ENCODE measurements at regions not wholly inside any gene's neighbourhood (a gene's known extent, or its start where the extent isn't known, plus 50 kb on each side); places are given as distances from the start of the nearest gene placed in this dataset.
"Not testable (repeated sequence)": the region's sequence is repeated elsewhere in the genome, so short reads cannot be mapped to it uniquely, and the experiment has no call there.

DNA sequence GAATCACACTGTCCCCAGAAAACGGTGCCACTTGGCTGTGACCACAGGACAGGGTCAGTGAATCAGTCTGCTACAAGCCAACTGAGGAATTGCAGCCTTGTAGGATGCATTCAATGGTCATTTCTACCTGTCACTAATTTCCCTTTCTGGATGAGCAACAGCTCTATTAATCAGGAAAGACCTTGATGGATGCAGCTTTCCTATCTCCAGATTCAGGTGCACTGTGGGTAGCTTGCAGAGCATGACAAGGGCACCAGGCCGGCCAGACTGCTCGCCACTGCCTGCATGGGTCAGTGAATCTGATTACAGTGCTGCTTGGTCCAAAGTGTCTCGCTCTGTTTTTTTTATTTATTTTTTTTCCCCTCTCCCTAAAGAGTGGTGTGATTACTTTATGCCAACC is 506.8 kb upstream of the AUTS2 start:
- no peaks in the 10 kb centered on the region for H3K4me1 Mint-ChIP-seq
- no peaks in the 10 kb centered on the region for H3K27me3 Mint-ChIP-seq
- no peaks in the 10 kb centered on the region for H3K36me3 Mint-ChIP-seq
- H3K9me3 Mint-ChIP-seq, result peaks cover 17% of the 10 kb centered on the region
- no peak overlapping the region for H3K4me3 Mint-ChIP-seq
- no peak overlapping the region for H3K27ac Mint-ChIP-seq

DNA sequence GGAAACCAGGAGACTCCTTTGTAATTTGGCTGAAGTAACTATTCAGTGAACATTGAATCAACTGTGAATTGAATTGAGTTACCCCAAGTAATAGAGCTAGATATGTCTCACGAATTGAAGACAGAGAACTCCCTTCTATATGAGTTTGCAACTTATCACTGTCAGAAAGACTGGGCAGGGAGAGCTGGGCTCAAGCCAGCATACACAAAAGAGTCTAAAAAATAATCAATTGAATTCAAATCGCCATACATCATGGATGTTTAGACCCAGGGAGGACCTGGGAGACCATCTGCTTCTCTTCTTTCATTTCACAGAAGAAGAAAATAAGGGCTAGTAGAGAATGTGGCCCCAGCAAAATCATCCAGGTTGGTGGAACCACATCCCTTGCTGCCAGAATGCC is 503.1 kb upstream of the AUTS2 start:
- H3K36me3 Mint-ChIP-seq, result no peaks in the 10 kb centered on the region
- peaks cover 22% of the 10 kb centered on the region for H3K9me3 Mint-ChIP-seq
- no peak overlapping the region for H3K4me3 Mint-ChIP-seq
- no peaks in the 10 kb centered on the region for H3K4me1 Mint-ChIP-seq
- H3K27ac Mint-ChIP-seq, result no peak overlapping the region
- H3K27me3 Mint-ChIP-seq, result no peaks in the 10 kb centered on the region

DNA sequence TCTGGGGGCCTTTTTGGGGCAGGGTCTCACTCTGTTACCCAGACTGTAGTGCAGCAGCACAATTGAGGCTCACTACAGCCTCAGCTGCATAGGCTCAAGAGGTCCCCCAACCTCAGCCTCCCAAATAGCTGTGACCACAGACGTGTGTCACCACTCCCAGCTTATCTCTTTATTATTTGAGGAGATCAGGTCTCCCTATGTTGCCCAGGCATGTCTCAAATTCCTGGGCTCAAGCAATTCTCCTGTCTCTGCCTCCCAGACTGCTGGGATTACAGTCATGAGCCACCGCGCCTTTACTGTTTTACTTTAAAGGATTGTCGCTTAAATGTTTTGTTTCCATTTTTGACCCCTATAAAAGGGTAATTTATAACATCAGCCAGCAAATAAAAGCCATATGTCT is 502.6 kb upstream of the AUTS2 start:
- no peaks in the 10 kb centered on the region for H3K4me1 Mint-ChIP-seq
- H3K27ac Mint-ChIP-seq, result no peak overlapping the region
- H3K27me3 Mint-ChIP-seq, result no peaks in the 10 kb centered on the region
- H3K4me3 Mint-ChIP-seq, result no peak overlapping the region
- H3K9me3 Mint-ChIP-seq, result peaks cover 22% of the 10 kb centered on the region
- H3K36me3 Mint-ChIP-seq, result no peaks in the 10 kb centered on the region

DNA sequence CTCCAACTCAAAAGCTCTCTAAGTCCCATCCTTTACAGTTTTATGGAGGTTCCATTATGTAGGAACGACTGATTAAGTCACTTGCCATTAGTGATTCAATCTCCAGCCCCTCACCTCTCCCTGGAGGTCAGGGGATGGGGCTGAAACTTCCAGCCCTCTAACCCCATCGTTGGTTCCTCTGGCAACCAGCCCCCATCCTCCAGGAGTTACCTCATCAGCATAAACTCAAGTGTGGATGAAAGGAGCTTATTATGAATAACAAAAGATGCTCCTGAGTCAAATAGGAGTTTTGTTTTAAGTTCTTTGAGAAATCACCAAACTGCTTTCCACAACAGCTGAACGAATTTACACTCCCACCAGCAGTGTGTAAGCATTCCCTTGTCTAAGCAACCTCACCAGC is 494.3 kb upstream of the AUTS2 start:
- peaks cover 1% of the 10 kb centered on the region for H3K27me3 Mint-ChIP-seq
- no peaks in the 10 kb centered on the region for H3K4me1 Mint-ChIP-seq
- no peak overlapping the region for H3K4me3 Mint-ChIP-seq
- no peak overlapping the region for H3K27ac Mint-ChIP-seq
- peaks cover 9% of the 10 kb centered on the region for H3K9me3 Mint-ChIP-seq
- H3K36me3 Mint-ChIP-seq, result no peaks in the 10 kb centered on the region

DNA sequence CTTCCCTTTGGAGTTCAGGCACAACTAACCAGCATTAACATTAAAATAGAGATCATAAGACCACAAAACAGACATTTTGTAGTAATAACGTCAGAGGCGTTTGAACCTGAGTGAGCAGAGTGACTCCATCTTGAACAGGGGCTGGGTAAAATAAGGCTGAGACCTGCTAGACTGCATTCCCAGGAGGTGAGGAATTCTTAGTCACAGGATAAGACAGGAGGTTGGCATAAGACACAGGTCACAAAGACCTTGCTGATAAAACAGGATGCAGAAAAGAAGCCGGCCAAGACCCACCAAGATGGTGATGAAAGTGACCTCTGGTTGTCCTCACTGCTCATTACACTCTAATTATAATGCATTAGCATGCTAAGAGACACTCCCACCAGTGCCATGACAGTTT is 493.2 kb upstream of the AUTS2 start:
- Mint-ChIP-seq H3K4me1 (no peaks in the 10 kb centered on the region), H3K36me3 (no peaks in the 10 kb centered on the region), H3K27me3 (peaks cover 1% of the 10 kb centered on the region), H3K9me3 (peaks cover 5% of the 10 kb centered on the region), H3K27ac (no peak overlapping the region), H3K4me3 (no peak overlapping the region)

DNA sequence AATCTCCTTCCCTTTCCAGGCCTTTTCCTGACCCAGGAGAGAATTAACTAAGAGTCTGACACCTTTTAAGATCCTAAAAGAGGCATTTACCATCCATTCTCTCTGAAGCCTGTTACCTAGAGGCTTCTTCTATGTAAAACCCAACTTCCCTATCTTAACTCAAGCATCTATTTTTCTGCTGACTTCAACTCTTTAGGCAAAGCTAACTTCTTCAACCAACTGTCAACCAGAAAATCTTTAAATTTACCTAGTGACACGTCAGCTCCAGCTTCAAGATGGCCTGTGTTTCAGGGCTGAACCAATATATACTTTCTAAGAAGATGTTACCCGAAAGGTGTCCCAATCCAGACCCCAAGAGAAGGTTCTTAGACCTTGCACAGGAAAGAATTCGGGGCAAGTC is 492.3 kb upstream of the AUTS2 start:
- Mint-ChIP-seq H3K27me3 (peaks cover 1% of the 10 kb centered on the region), H3K27ac (no peak overlapping the region), H3K9me3 (peaks cover 5% of the 10 kb centered on the region), H3K36me3 (no peaks in the 10 kb centered on the region), H3K4me3 (no peak overlapping the region), H3K4me1 (no peaks in the 10 kb centered on the region)

DNA sequence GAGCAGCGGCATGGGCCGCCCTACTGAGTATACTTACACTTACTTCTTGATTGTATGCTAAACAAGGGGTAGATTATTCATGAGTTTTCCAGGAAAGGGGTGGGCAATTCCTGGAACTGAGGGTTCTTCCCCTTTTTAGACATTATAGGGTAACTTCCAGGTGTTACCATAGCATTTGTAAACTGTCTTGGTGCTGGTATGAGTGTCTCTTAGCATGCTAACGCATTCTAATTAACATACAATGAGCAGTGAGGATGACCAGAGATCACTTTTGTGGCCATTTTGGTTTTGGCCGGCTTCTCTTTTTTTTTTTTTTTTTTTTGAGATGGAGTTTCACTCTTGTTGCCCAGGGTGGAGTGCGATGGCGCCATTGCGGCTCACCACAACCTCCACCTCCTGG is 491.8 kb upstream of the AUTS2 start:
- H3K4me3 Mint-ChIP-seq, H3K9me3 Mint-ChIP-seq, H3K4me1 Mint-ChIP-seq, H3K36me3 Mint-ChIP-seq, H3K27me3 Mint-ChIP-seq, H3K27ac Mint-ChIP-seq: not testable (repeated sequence)

DNA sequence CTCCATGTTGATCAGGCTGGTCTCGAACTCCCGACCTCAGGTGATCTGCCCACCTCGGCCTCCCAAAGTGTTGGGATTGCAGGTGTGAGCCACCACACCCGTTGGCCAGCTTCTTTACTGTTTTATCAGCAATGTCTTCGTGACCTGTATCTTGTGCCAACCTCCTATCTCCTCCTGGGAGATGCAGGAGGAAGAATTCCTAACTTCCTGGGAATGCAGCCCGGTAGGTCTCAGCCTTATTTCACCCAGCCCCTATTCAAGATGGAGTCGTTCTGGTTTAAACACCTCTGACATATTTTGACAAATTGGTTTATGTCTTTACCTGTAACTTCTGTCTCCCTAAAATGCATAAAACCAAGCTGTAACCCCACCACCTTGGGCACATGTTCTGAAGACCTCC is 491.3 kb upstream of the AUTS2 start:
- not testable (repeated sequence) for H3K4me3 Mint-ChIP-seq, H3K36me3 Mint-ChIP-seq, H3K27ac Mint-ChIP-seq, H3K4me1 Mint-ChIP-seq, H3K9me3 Mint-ChIP-seq, H3K27me3 Mint-ChIP-seq

DNA sequence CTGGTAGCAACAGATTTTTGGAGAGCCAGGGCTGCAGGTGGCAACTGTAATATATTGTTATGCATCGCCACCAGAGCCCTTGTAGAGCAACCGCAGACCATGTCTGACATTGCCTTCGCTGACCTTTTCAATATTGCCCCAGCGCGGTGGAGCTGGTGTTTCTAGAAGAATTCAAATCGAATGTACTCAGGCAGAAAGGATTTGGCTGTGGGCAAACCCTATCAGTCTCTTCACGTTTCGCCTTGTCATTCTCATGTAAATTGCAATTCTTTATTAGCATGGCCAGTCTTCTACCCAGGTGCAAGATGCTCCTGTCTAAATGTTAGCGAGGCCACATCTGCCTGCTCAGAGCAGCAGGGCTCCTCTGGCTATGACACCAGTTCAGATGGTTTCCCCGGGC is 490.2 kb upstream of the AUTS2 start:
- Mint-ChIP-seq H3K4me1 (no peaks in the 10 kb centered on the region), H3K27me3 (peaks cover 1% of the 10 kb centered on the region), H3K4me3 (no peak overlapping the region), H3K9me3 (peaks cover 5% of the 10 kb centered on the region), H3K27ac (no peak overlapping the region), H3K36me3 (no peaks in the 10 kb centered on the region)

DNA sequence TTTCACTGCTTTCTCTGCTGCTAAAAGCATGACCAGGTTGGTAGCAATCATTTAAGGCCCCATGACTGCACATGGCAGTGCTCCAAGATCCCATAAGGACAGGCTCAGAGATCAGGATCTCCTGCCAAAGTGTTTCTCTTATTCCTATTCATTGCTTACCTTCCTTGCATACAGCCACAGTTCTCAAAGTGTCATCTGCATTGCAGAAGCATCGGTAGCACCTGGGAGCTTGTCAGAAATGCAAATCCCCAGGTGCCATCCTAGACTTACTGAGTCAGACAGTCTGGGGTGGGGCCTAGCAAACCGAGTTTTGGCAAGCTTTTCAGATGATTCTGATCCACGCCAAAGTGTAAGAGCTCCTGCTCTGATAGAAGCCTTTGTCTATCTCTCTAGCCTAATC is 489.0 kb upstream of the AUTS2 start:
- H3K27me3 Mint-ChIP-seq, result peaks cover 1% of the 10 kb centered on the region
- H3K27ac Mint-ChIP-seq, result no peak overlapping the region
- H3K4me3 Mint-ChIP-seq, result no peak overlapping the region
- no peaks in the 10 kb centered on the region for H3K36me3 Mint-ChIP-seq
- peaks cover 9% of the 10 kb centered on the region for H3K9me3 Mint-ChIP-seq
- H3K4me1 Mint-ChIP-seq, result no peaks in the 10 kb centered on the region

DNA sequence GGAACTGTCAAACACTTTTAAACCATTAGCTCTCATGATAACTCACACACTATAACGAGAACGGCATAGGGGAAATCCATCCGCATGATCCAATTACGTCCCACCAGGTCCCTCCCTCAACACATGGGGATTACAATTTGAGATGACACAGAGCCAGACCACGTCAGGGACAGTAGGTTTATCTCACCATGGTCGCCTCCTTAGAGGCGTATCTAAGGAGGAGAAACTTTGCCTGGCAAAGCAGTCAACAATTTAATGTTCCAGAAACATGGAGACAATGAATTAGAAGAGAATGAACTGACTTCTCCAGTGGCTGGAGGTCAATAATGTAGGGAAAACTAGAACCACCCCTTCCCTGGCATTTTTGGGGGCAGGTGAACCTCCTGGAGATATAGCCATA is 488.4 kb upstream of the AUTS2 start:
- H3K27ac Mint-ChIP-seq, result no peak overlapping the region
- peaks cover 11% of the 10 kb centered on the region for H3K9me3 Mint-ChIP-seq
- no peak overlapping the region for H3K4me3 Mint-ChIP-seq

DNA sequence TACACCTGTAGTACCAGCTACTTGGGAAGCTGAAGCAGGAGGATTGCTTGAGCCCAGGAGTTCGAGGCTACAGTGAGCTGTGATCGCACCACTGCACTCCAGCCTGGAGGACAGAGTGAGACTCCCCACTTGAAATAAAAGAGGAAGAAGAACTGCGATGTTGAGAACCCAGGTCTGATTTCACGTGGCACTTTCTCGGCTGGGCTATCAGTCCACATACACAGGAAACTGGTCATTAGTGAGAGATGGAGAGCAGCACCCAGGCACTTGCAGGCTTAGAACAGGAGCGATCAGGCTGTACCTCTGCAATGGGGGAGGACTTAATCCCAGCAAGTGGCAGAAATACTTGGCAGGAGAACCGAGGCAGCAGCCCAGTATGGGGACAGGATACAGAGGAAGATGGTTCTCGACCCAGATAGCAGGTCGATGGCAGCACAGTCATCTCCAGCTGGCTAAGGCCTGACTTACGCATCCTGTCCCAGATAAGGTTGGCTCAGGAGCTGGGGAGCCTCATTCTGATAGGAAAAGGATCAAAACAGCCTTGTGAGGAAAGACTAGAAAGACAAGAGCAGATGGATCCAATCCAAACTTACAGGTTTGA is 487.7 kb upstream of the AUTS2 start:
- Mint-ChIP-seq H3K9me3 (peaks cover 10% of the 10 kb centered on the region), H3K4me1 (no peaks in the 10 kb centered on the region)

More for the DNA sequence above, 488.4 kb upstream of the AUTS2 start:
- Mint-ChIP-seq H3K36me3 (no peaks in the 10 kb centered on the region), H3K4me1 (no peaks in the 10 kb centered on the region), H3K27me3 (peaks cover 1% of the 10 kb centered on the region)

DNA sequence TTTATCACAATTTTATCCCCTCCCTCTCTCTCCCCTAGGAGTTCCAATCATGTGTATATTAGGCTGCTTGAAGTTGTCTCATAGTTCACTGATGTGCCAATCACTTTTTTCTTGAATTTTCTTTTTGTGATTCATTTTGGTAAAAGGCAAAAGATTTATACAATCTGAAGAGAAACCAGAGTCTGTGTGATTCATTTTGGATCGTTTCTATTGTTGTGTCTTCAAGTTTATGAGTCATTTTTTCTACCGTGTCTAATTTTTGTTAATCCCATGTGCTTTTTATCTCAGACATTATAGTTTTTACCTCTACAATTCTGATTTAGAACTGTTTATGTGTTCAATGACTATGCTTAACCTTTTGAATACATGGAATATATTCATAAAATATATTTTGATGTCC is 483.9 kb upstream of the AUTS2 start:
- H3K36me3 Mint-ChIP-seq, result no peaks in the 10 kb centered on the region
- no peak overlapping the region for H3K27ac Mint-ChIP-seq
- H3K4me1 Mint-ChIP-seq, result no peaks in the 10 kb centered on the region
- H3K9me3 Mint-ChIP-seq, result peaks cover 13% of the 10 kb centered on the region
- H3K27me3 Mint-ChIP-seq, result no peaks in the 10 kb centered on the region
- H3K4me3 Mint-ChIP-seq, result no peak overlapping the region

More for the DNA sequence above, 487.7 kb upstream of the AUTS2 start:
- Mint-ChIP-seq H3K27me3 (peaks cover 1% of the 10 kb centered on the region), H3K4me3 (no peak overlapping the region), H3K27ac (no peak overlapping the region), H3K36me3 (no peaks in the 10 kb centered on the region)

DNA sequence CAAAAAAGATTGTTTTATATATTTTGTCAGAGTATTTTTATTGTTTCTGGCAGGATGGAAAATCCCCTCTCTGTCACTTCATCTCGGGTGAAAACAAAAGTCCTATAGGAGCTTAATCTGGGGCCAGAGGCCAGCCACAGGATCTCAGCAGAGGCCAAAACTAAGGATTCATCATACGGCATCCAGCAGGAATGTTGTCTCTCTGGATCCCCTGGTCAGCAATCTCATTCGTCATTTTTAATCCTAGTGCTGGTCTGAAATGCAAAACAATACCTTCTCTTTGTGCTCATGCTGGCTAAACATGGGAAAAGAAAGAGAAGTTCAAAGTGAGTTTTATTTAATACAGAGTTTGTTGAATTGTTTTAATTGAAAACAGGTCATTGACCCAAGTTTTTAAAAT is 482.5 kb upstream of the AUTS2 start:
- Mint-ChIP-seq H3K4me1 (no peaks in the 10 kb centered on the region), H3K9me3 (peaks cover 13% of the 10 kb centered on the region), H3K27me3 (no peaks in the 10 kb centered on the region), H3K4me3 (no peak overlapping the region), H3K36me3 (no peaks in the 10 kb centered on the region), H3K27ac (no peak overlapping the region)

DNA sequence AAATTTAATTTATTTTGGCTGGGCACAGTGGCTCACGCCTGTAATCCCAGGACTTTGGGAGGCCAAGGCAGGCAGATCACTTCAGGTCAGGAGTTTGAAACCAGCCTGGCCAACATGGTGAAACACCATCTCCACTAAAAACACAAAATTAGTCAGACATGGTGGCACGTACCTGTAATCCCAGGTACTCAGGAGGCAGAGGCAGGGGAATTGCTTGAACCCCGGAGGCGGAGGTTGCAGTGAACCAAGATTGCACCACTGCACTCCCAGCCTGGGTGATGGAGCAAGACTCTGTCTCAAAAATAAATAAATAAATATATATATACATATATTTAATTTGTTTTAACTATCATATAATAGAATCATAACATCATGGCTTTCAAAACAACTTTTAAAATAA is 482.1 kb upstream of the AUTS2 start:
- not testable (repeated sequence) for H3K27ac Mint-ChIP-seq, H3K4me1 Mint-ChIP-seq, H3K4me3 Mint-ChIP-seq, H3K36me3 Mint-ChIP-seq, H3K27me3 Mint-ChIP-seq
- H3K9me3 Mint-ChIP-seq, result peaks cover 13% of the 10 kb centered on the region

DNA sequence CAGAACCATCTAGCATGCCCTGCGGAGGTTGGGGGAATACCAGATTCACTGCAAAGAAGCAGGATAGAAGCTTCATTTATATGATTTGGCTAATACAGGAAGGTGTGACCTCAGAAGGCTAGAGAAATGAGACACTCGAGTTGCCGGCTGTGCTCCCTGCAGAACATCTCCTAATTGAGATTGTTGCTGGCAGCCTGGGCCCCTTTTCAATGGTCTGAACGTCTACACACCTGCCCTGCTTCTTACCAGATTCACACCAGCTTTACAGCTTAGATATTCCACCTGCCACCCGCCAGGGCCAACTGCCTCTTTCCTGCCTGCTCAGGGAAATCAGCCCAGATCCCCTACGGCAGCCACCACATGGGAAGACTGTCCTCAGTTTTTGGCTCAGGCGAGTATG is 475.3 kb upstream of the AUTS2 start:
- Mint-ChIP-seq H3K4me3 (no peak overlapping the region), H3K4me1 (no peaks in the 10 kb centered on the region), H3K27ac (no peak overlapping the region), H3K36me3 (no peaks in the 10 kb centered on the region), H3K9me3 (no peaks in the 10 kb centered on the region), H3K27me3 (no peaks in the 10 kb centered on the region)

DNA sequence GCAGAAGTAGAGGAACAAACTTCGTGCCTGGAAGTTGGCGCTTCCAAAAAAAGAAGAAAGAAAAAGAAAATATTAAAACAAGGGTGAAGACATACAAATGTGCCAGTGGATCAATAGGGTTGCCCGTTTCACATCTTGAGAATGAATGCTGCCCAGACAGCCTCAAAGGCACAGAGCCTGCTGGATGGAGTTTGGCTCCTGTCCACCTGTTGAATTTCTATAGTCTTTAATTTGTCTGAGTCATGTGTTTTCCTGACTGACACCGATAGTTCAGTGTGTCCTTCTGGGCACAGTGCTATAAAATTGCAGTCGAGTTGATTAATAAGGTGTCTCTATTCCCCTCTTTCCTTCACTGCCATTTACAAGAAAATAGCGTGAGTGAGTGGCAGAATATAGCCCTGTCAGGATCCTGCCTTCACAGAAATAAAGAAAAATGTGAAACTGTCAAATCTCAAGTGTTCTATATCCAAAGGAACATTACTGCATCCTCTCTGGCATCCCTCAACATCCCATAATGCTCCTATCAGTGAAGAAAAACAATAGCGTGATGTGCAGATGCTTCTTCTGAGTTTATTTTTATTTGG is 471.3 kb upstream of the AUTS2 start:
- Mint-ChIP-seq H3K4me3 (no peak overlapping the region), H3K27ac (no peak overlapping the region)

More for the DNA sequence above, 471.3 kb upstream of the AUTS2 start:
- Mint-ChIP-seq H3K9me3 (no peaks in the 10 kb centered on the region), H3K36me3 (no peaks in the 10 kb centered on the region), H3K27me3 (no peaks in the 10 kb centered on the region), H3K4me1 (no peaks in the 10 kb centered on the region)
